ENCODE measurements at regions not wholly inside any gene's neighbourhood (a gene's known extent, or its start where the extent isn't known, plus 50 kb on each side); places are given as distances from the start of the nearest gene placed in this dataset.

DNA sequence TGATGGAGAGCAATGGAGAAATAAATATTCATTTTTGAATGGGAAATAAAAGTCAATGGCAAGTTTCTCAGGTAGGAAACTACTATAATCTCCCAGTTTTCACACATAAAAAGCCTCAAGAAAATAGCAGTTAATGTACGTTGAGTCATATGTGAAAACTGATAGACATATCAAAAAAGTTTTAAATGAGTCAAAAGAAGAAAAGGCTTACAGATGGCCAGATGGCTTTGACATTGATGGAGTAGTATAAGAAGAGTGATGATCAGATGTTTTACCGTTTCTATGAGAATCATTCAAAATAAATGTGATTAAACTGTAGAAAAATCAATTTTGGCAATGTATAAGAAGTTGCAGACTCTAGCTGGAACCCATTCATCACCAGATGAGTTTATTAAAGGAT, 97.8 kb downstream of the LLPH start (continued):
- TF ChIP-seq, protein P1, sequence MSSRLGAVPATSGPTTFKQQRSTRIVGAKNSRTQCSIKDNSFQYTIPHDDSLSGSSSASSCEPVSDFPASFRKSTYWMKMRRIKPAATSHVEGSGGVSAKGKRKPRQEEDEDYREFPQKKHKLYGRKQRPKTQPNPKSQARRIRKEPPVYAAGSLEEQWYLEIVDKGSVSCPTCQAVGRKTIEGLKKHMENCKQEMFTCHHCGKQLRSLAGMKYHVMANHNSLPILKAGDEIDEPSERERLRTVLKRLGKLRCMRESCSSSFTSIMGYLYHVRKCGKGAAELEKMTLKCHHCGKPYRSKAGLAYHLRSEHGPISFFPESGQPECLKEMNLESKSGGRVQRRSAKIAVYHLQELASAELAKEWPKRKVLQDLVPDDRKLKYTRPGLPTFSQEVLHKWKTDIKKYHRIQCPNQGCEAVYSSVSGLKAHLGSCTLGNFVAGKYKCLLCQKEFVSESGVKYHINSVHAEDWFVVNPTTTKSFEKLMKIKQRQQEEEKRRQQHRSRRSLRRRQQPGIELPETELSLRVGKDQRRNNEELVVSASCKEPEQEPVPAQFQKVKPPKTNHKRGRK (CRISPR knock-in tag; IDR thresholded peaks at IDR 0.05) = no peak
- TF ChIP-seq MEF2D (CRISPR knock-in tag; IDR thresholded peaks at IDR 0.05) = no peak
- no peak for TF ChIP-seq SRSF4 (IDR thresholded peaks at IDR 0.05; ENCODE audit: low read depth, low read length, poor library complexity, severe bottlenecking)
- no peak for TF ChIP-seq HDAC2 (CRISPR knock-in tag; IDR thresholded peaks at IDR 0.05)
- TF ChIP-seq, protein P2, sequence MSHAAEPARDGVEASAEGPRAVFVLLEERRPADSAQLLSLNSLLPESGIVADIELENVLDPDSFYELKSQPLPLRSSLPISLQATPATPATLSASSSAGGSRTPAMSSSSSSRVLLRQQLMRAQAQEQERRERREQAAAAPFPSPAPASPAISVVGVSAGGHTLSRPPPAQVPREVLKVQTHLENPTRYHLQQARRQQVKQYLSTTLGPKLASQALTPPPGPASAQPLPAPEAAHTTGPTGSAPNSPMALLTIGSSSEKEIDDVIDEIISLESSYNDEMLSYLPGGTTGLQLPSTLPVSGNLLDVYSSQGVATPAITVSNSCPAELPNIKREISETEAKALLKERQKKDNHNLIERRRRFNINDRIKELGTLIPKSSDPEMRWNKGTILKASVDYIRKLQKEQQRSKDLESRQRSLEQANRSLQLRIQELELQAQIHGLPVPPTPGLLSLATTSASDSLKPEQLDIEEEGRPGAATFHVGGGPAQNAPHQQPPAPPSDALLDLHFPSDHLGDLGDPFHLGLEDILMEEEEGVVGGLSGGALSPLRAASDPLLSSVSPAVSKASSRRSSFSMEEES (CRISPR knock-in tag; IDR thresholded peaks at IDR 0.05) = no peak
- TF ChIP-seq ZNF792 (CRISPR knock-in tag; IDR thresholded peaks at IDR 0.05) = no peak
- TF ChIP-seq, protein P3, sequence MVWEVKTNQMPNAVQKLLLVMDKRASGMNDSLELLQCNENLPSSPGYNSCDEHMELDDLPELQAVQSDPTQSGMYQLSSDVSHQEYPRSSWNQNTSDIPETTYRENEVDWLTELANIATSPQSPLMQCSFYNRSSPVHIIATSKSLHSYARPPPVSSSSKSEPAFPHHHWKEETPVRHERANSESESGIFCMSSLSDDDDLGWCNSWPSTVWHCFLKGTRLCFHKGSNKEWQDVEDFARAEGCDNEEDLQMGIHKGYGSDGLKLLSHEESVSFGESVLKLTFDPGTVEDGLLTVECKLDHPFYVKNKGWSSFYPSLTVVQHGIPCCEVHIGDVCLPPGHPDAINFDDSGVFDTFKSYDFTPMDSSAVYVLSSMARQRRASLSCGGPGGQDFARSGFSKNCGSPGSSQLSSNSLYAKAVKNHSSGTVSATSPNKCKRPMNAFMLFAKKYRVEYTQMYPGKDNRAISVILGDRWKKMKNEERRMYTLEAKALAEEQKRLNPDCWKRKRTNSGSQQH (CRISPR knock-in tag; IDR thresholded peaks at IDR 0.05; ENCODE audit: low read depth) = no peak
- TF ChIP-seq SUZ12 (IDR thresholded peaks at IDR 0.05; ENCODE audit: low read depth, low read length) = no peak
- TF ChIP-seq SOX13 (IDR thresholded peaks at IDR 0.05) = no peak
- no peak for TF ChIP-seq SOX13 (CRISPR knock-in tag; conservative IDR thresholded peaks at IDR 0.05 in 1 of 2, IDR thresholded peaks at IDR 0.05 in 1 of 2)
- no peak for TF ChIP-seq NFYC (CRISPR knock-in tag; IDR thresholded peaks at IDR 0.05)

Measured in HepG2 (cell line).